HS-5 (cell line): ENCODE measurements at regions not wholly inside any gene's neighbourhood (a gene's known extent, or its start where the extent isn't known, plus 50 kb on each side); places are given as distances from the start of the nearest gene placed in this dataset.
"Not testable (repeated sequence)": the region's sequence is repeated elsewhere in the genome, so short reads cannot be mapped to it uniquely, and the experiment has no call there.

ENCODE experiments used
- DNase-seq: peaks from one replicate; pipeline ENCODE4 v3.0.0-alpha.2; 2012; ENCODE audit warnings: low read depth

DNA sequence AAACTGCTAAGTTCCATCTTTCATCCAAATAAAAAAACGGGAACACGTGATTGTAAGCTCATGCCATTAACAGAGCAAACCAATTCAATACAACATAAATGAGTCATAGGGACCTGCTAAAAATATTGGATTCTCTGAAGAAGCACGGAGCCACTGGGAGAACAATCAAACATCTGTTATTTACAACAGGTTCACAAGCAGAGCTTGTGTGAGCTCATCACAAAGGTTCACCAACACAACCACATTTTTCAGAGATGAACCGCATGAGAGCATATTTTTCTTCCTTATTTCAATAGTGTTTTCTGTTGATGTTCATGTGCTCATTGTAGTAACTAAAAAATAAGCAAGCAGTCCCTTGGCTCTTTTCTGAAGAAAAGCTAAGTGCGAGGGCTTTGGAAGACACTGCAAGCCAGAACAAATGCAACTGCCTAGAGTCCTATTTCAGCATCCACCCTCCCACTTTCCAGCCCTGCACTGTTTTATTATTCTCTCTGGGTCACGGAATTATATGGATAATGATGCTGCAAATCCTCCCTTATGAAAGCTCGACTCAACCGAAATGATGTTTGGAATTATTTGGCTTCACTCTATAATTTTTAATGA is 545.8 kb downstream of the LIG4 start:
- DNase-seq = no peak

DNA sequence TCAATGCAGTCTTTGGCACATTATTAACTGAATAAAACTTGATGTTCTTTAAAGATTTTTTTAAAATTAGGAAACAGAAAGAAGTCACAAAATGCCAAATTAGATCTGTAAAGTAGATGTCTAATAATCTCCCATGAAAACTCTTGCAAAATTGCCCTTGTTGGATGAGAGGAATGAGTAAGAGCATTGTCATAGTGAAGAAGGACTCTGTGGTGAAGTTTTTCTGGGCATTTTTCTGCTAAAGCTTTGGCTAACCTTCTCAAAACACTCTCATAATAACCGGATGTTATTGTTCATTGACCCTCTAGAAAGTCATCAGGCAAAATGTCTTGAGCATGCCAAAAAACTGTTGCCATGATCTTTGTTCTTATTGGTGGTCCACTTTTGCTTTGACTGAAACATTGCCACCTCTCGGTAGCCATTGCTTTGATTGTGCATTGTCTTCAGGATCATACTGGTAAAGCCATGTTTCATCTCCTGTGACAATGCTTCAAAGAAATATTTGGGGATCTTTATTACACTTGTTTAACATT is 549.3 kb downstream of the LIG4 start:
- DNase-seq = no peak

DNA sequence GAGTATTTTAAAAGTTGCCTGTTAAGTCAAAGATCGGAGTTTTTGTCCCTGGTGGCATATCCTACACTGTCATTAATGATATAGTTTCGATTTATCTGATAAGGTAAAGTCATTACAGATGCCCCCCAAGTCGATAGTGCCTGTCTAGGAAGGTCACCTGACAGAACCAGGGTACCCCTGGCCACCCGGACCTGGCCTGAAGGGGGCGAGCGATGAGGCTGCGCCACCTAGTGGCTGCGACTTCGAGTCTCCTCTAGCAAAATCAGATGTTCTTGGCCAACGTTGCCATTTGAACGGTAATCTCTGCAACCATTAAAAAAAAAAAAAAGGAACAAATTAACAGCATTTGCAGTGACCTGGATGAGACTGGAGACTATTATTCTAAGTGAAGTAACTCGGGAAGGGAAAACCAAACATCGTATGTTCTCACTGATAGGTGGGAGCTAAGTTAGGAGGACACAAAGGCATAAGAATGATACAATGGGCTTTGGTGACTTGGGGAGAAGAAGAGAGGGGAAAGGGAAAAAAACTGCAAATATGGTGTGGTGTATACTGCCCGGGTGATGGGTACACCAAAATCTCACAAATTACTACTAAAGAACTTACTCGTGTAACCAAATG is 565.1 kb downstream of the LIG4 start:
- no peak for DNase-seq

DNA sequence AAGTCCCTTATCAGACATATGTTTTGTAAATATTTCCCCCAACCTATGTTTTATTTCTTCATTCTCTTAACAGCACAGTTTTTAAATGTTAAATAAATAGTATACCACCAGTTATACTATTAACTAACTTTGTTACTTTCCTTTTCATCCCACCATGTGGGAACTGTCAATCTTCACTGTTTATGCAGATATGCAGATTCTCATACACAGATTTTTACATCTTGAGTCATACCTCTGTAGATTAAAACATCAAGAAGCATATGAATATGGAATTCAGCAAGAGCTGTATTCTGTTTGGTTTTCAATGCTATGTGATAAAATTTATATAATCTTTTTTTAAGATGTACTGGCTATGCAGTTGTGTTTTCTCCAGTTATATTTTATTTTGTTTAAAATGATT is 566.3 kb downstream of the LIG4 start:
- no peak for DNase-seq

DNA sequence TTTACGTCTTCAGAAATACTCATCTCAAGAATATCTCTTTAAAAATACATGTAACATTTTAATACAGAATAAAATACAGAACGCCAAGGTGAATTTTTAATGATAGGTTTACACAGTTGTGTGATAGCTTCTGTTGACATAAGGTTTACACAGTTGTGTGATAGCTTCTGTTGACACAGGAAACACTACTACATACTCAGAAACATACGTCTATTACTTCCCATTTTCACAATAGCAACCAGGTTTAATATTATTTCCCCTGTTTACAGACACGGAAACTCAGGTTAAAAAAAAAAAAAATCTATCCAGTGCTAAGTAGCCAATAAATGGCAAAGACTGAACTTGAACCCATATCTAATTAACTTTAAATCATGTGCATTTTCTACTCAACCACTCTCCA is 571.2 kb downstream of the LIG4 start:
- no peak for DNase-seq

DNA sequence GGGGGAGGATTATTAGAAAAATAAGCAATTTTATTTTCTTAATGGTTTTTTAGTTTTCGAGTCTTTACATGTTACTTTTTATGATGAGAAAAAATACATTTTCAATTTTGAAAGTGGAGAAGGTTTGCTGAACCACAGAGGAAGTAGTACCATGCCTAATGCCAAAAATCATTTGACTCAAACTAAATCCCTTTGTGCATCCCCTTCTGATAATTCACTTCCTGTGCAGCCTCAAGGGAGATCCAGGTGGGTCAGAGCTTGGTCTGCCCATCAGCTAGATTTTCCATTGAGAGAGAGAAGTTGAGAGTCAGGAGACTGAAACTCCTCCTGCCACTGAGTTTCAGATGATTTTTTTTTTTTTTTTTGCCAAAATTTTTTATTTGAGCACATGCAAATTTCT is 571.7 kb downstream of the LIG4 start:
- DNase-seq = no peak

DNA sequence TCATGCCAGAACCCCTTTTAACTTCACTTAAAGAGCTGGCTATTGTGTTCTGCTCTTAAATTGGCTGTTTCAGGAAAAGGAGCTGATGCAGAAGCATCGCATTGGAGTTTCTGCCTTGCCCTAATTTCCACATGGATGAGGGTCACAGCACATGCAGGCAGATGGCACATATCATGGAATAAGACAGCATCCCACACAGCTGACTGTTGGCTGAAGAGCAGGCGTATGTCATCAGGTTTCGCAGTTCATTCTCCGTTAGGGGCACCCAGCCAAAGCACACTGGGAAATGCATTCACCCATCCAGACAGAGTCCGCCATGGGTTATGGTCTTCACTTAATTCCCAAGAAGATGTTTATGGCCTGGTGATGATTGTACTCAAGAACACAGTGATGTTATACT is 572.5 kb downstream of the LIG4 start:
- DNase-seq = no peak

DNA sequence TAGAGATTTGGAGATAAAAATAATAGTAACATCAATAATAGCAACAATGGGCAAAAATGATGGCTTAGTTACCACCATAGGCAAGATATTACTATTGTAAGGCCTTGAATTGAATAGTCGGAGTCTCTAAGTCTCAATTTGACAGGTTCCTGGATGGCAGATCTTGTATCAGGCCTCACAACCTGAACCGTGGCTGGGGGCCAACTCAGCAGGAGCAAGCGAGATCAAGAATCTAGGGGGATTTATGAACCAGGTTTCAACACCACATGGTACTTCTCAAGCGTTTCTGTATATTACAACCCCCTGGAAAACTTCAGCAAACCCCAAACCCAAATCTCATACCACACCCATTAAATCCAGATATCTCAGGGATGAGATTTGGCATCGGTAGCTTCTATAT is 573.8 kb downstream of the LIG4 start:
- DNase-seq = no peak

DNA sequence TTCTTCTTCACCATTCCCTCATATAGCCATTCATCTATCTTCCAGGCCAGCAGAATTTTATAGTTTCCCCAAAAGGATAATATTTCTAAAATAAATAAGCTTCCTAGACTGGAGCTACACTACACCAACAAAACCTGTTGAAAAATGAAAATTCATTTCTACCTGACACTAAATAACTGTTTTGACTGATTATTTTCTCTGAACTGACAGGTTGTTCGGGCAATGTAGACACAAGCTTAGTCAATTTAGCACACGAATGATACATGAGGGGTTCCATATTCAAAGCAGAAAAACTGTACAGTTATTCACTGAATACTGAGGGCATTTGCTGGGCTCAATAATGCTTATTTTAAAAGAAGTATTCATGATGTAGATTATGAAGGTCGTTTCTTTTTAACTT is 589.7 kb downstream of the LIG4 start:
- DNase-seq = no peak

DNA sequence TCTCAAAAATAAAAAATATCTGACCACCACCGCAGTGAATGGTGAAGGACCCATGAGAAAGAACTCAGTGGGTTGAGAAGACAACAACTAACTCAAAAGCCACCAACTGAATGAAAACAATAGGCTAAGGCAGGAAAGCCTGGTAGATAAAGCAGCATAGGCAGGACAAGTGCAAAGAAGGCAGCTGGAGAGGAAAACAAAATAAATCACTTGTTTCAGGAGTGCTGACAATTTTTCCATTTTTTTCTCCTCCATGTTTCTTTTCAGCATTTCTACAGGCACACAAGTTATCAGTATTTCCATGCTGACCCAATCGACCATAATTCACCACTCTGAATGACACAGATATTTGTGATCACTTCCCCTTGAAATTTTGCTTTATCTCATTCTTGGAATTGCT is 597.8 kb downstream of the LIG4 start:
- DNase-seq = no peak

DNA sequence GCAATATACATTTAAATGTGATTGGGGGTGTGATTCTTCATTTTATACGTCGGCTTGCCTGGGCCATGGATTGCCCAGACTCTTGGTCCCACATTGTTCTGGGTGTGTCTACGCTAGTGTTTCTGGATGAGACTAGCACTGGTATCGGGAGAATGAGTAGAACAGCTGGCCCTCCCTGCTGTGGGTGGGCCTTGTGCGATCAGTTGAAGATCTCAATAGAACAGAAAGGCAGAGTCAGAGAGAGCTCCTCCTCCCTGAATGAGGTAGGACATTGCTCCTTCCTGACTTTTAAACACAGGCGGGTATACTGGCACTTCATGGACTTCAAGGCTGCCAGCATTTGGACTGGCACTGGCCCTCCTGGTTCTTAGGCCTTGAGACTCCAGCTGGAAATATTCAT is 603.0 kb downstream of the LIG4 start:
- DNase-seq = no peak

DNA sequence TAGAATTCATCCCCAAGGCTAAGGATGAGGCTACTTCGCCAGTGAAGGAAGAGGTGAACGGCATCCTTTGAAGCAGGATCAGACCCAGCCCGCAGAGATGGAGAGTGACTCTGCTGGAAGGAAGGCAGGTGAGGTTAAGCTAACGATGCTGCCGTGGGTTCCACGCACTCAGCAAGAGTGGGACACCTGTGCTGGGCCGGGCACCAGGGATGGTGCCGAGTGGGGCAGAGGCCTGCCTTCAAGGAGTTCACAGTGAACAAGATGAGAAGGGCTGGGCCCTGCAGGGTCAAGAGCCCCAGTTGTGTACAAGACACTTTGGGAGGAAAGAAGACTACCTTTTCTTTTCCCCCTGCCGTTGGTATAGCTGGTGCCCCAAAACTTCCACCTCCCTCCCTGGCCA is 606.6 kb downstream of the LIG4 start:
- DNase-seq = no peak

DNA sequence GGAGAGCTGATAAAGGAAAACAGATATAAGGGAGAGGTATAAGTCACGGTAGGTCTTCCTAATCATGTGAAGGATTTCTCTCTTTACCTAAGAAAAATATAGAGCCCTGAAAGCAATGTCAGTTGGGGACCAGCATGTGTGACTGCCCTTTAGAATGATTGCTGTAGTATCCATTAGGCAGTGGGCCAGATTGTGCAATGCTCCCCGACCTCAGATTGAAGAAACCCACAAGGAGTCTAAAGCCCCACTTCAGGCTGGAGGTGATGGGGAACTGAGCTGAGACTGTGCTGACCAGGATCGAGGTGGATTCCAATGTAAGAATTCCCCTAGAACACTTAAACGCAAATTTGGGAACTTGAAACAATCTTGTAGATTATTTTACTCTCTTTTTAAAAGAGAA is 614.4 kb downstream of the LIG4 start:
- no peak for DNase-seq

DNA sequence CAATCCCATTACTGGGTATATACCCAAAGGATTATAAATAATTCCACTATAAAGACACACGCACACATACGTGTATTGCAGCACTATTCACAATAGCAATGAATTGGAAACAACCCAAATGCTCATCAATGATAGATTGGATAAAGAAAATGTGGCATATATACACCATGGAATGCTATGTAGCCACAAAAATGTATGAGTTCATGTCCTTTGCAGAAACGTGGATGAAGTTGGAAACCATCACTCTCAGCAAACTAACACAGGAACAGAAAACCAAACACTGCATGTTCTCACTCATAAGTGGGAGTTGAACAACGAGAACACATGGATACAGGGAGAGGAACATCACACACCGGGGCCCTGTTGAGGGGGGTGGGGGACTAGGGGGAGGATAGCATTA is 619.0 kb downstream of the LIG4 start:
- DNase-seq = not testable (repeated sequence)

DNA sequence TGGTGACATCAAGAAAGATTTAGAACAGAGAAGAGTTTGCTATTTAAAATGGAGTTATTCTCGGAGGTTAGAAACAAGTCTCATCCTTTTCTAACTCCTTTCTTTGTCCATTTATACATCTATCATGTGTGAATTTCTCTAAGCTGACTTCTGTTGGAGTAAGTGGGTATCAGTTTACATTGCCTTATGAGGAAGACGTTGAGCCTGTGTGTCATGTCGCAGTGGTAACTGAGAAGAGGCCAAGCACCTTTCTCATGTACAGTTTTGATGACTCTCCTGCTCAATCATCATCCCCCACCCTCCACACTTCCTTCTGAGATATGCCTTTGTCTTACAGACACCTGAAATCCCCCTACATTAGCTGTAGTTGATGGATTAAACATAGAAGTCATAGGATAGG is 624.8 kb downstream of the LIG4 start:
- no peak for DNase-seq

DNA sequence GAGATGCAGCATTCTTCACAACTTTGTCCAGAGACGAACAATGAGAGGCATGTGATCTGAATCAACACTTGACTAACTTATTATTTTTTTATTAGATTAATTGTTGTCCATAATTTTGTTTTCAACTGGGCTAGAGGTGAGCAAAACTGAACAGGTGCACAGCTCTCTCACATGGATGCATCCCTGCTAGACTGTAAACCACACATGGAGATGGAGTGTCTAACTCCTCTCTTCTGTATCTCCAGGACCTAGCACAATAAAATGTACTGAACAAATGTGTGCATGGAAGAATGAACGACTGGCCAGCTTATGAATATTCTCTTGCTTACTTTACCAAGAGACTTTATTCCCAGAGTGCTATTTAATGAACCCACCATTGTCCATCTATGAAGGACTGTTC is 627.7 kb downstream of the LIG4 start:
- DNase-seq = no peak

DNA sequence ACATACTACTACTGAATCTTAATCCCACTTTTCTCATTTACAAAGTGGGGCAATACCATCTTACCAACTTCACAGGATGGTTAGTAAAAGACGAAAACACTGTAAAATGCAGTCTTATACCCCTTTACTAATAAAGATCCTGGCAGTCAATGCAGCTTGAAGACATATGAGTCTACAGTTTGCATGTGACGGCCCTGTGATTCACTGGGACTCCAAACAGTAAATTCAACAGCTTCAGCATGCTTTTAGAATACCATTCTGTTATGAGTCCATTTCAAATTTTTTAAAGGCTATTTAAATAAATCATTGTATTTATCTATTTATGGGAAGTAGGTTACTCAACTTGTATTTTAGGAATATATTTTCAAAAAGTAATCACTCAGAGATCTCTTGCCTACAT is 629.1 kb downstream of the LIG4 start:
- DNase-seq = no peak

DNA sequence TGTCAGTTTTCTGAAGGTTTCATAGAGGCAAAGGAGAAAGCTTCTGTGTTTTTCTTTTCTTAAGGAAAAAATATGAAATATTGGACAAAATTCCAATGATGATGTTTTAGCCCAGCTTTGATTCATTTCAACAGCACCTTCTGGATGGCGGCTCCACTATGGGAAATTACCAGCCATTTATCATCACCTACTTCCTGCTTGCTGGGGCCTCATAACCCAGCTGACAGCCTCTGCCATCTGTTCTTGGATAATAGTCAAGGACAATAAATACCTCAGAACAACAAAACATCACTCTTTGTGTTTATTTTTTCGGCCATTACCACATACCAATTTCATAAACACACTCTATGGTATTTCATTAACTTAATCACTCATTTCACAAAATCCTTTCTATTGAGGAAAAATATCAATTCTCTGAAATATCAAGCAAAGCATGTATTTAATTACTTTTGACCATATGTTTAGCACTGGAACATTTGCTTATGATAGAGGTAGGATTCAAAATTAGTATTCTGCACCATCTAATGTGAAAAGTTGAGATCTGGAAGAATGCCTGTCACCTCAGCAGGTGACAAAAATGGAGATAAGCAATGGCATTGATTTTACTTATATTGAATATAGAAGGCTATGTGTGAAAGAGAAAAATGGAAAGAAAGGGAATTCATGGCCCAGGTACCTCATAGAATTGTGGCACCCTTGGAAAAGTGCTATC is 629.7 kb downstream of the LIG4 start:
- no peak for DNase-seq

DNA sequence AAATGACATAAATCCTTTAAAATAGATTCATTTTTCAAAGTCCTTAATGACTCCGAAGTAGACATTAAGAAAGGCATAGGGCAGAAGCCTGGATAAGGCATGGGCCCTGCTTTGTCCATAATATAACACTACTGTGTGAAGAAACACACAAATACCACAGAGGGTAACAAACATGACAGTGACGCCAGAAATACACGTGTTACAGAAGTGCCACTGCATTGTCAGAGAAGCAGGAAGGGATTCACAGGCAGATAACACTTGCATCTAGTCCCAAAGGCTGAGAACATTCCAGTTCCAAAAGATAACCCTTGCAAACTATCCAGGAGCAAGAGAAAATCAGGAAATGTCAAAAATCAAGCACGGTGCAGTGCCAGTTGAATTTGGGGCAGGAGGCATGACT is 633.2 kb downstream of the LIG4 start:
- no peak for DNase-seq

DNA sequence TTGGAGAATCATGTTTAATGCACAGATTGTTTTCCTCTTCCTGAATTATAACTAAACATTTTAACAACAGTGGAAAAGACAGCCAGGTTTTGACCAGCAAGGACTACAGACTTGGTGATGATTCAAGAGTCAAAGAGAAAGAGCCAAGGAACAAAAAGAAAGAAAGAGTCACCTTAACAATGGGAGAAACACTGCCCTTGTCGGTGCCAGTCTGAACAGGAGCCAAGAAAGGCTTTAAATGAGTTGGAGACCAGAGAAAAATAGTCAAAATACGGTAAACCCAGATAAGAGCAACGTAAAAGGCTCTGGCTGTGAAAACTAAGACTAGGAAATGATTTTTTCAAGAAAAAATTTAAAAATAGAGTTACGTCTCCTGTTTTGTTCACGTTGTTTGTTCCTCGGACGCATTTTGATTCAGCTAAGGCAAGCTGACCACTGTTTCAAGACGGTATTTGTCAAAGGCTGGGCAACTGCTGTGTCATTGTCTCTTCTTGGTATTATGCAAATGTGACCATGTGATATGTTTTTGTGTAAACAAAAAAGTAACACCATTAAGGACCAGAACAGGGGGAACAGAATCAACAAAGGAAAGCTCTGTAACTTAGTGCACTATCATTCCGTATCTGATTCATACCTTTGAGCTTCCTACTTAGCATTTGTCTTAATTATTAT is 634.5 kb downstream of the LIG4 start:
- no peak for DNase-seq

DNA sequence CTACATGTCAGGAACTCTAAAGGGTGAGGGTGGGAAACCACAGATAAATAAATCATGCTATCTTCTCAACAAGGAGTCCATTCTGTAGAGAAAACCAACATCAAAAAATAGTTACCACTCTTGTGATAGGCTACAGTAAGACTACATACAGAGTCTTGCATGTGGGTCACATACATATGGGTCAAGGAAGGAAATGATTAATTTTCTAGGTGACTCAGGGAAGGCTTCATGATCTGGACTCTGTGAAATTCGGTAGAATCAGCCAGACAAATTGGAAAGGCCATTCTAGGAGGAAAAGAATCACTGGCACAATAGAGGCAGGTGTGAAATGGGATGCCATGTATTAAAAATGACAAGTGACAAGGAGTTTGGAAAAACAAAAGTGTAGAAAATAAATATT is 638.9 kb downstream of the LIG4 start:
- no peak for DNase-seq

DNA sequence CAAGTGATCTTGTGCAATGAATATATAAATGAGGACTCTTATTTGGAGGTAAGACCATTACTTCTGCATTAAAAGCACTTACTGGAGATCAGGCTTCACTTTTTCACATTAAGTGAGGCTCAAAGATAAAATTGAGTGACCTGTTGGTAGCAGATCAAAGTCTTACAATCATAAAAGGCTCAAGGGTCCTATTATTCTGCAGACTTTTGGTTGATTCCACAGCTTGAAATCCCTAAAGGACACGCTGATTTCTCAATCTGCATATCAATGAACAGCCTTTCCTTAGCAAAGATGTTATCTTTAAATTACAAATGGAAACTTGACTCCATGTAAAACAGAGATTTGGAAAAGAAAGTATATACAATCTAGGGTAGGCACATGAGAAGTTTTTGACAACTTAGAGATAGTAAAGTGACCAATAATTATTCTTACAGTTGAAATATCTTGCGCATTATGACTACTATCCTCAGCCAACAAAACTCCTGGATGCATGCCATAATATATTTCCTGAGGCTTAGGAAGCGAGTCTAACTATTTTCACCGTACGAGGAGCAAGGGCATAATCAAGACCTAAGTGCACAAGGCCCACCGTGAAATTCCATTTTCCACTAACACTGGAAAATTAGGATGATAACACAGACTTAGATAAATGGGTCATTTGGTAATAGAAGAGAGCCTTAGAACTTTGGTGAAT is 640.7 kb downstream of the LIG4 start:
- no peak for DNase-seq
